Suprapubic skin (tissue), 4 donors: ENCODE measurements at regions not wholly inside any gene's neighbourhood (a gene's known extent, or its start where the extent isn't known, plus 50 kb on each side); places are given as distances from the start of the nearest gene placed in this dataset.

ENCODE experiments used
- DNase-seq, 2 donors: peaks; one replicate each; pipeline ENCODE4 v3.0.0-alpha.2; 2019; ENCODE audit warnings: low spot score in 2 of 2
- H3K27ac ChIP-seq: fragments of 200-600 bp; sonication (generic); one replicate; pipeline ENCODE4 v1.5.1; 2019
- H3K27me3 ChIP-seq: fragments of 200-600 bp; sonication (generic); one replicate; pipeline ENCODE4 v1.5.1; 2019
- H3K36me3 ChIP-seq: fragments of 200-600 bp; sonication (generic); one replicate; pipeline ENCODE4 v1.5.1; 2019
- H3K4me1 ChIP-seq: fragments of 200-600 bp; sonication (generic); one replicate; pipeline ENCODE4 v1.5.1; 2019
- H3K4me3 ChIP-seq: fragments of 200-600 bp; sonication (generic); one replicate; pipeline ENCODE4 v1.5.1; 2019; ENCODE audit warnings: mild to moderate bottlenecking
- H3K9me3 ChIP-seq: fragments of 200-600 bp; sonication (generic); one replicate; pipeline ENCODE4 v1.5.1; 2019
- CTCF ChIP-seq, 2 donors: fragments of 200-600 bp in 1 of 2; fragments of 450-650 bp in 1 of 2; sonication (generic) in 1 of 2; IDR thresholded peaks; one replicate each; pipeline ENCODE4 v1.5.1; 2016 to 2019; ENCODE audit warnings: antibody characterized with exemption in 2 of 2, mild to moderate bottlenecking in 1 of 2, moderate library complexity in 1 of 2
- EP300 ChIP-seq: sonication (generic); formaldehyde crosslinking; IDR thresholded peaks from one replicate; pipeline ENCODE4 v1.6.1; 2017; ENCODE audit warnings: antibody characterized with exemption
- POLR2A ChIP-seq, 2 donors: fragments of 450-650 bp; IDR thresholded peaks; one replicate each; pipeline ENCODE4 v1.6.1; 2017; ENCODE audit warnings: antibody characterized with exemption in 2 of 2, mild to moderate bottlenecking in 2 of 2, moderate library complexity in 2 of 2
- POLR2AphosphoS5 ChIP-seq, 3 donors: sonication (generic); formaldehyde crosslinking; IDR thresholded peaks; one replicate each; pipeline ENCODE4 v1.6.1; 2017; ENCODE audit warnings: antibody characterized with exemption in 3 of 3
- WGBS: methylation state at CpG from one replicate; pipeline ENCODE4 v1.1.5; 2018; 5-methylcytosine and 5-hydroxymethylcytosine counted together

- H3K27me3 ChIP-seq: no peaks in the 10 kb centered on the region
- WGBS: 50% methylated on average over 3 of the region's 3 CpGs
- no peaks in the 10 kb centered on the region for H3K4me1 ChIP-seq
- H3K4me3 ChIP-seq: no peak overlapping the region
- no peak overlapping the region for H3K27ac ChIP-seq
- no peaks in the 10 kb centered on the region for H3K9me3 ChIP-seq
- TF ChIP-seq POLR2A (IDR thresholded peaks at IDR 0.05) (no peak), EP300 (no peak), CTCF (IDR thresholded peaks at IDR 0.05) (no peak), POLR2AphosphoS5 (IDR thresholded peaks at IDR 0.05) (no peak)
- no peak for DNase-seq
- no peaks in the 10 kb centered on the region for H3K36me3 ChIP-seq
These were observed 127.0 kb upstream of the CNTN6 start for GRCh38 chr3:965826-966225.

GRCh38 chr3:966341-966740 lies 126.5 kb upstream of the CNTN6 start:
- no peak overlapping the region for H3K27ac ChIP-seq
- 84% methylated on average over 10 of the region's 10 CpGs for WGBS
- TF ChIP-seq CTCF (IDR thresholded peaks at IDR 0.05): no peak
- TF ChIP-seq POLR2A (IDR thresholded peaks at IDR 0.05): no peak
- H3K9me3 ChIP-seq: peaks cover under 1% of the 10 kb centered on the region
- H3K4me3 ChIP-seq: no peak overlapping the region
- H3K4me1 ChIP-seq: no peaks in the 10 kb centered on the region
- DNase-seq: no peak
- H3K27me3 ChIP-seq: no peaks in the 10 kb centered on the region
- H3K36me3 ChIP-seq: no peaks in the 10 kb centered on the region

GRCh38 chr3:973340-973739 lies 119.5 kb upstream of the CNTN6 start:
- Histone ChIP-seq H3K4me1 (no peaks in the 10 kb centered on the region), H3K27me3 (no peaks in the 10 kb centered on the region), H3K27ac (no peak overlapping the region), H3K4me3 (no peak overlapping the region), H3K36me3 (no peaks in the 10 kb centered on the region), H3K9me3 (peaks cover 5% of the 10 kb centered on the region)
- TF ChIP-seq POLR2AphosphoS5 (IDR thresholded peaks at IDR 0.05) (no peak), CTCF (IDR thresholded peaks at IDR 0.05) (no peak), EP300 (no peak), POLR2A (IDR thresholded peaks at IDR 0.05) (no peak)
- 55% methylated on average over 1 of the region's 1 CpG for WGBS
- no peak for DNase-seq

- DNase-seq: no peak
- TF ChIP-seq POLR2AphosphoS5 (IDR thresholded peaks at IDR 0.05) (no peak), POLR2A (IDR thresholded peaks at IDR 0.05) (no peak), CTCF (IDR thresholded peaks at IDR 0.05) (no peak), EP300 (no peak)
These were observed 116.8 kb upstream of the CNTN6 start for GRCh38 chr3:976006-976405.

GRCh38 chr3:981156-981555 lies 111.7 kb upstream of the CNTN6 start:
- H3K27me3 ChIP-seq: no peaks in the 10 kb centered on the region
- WGBS: 89% methylated on average over 6 of the region's 6 CpGs
- H3K36me3 ChIP-seq: no peaks in the 10 kb centered on the region
- TF ChIP-seq CTCF (IDR thresholded peaks at IDR 0.05) (no peak), POLR2AphosphoS5 (IDR thresholded peaks at IDR 0.05) (no peak), POLR2A (IDR thresholded peaks at IDR 0.05) (no peak), EP300 (no peak)
- no peaks in the 10 kb centered on the region for H3K4me1 ChIP-seq
- no peak for DNase-seq
- no peaks in the 10 kb centered on the region for H3K9me3 ChIP-seq
- H3K4me3 ChIP-seq: no peak overlapping the region
- H3K27ac ChIP-seq: no peak overlapping the region

More at GRCh38 chr3:976006-976405, 116.8 kb upstream of the CNTN6 start:
- no peaks in the 10 kb centered on the region for H3K4me1 ChIP-seq
- 65% methylated on average over 5 of the region's 5 CpGs for WGBS
- H3K27ac ChIP-seq: no peak overlapping the region
- peaks cover 5% of the 10 kb centered on the region for H3K9me3 ChIP-seq
- no peak overlapping the region for H3K4me3 ChIP-seq
- no peaks in the 10 kb centered on the region for H3K27me3 ChIP-seq
- H3K36me3 ChIP-seq: no peaks in the 10 kb centered on the region
